Activated CD4-positive, alpha-beta memory T cell treated with anti-CD3 and anti-CD28 coated beads for 36 hours (primary cell): ENCODE measurements at regions not wholly inside any gene's neighbourhood (a gene's known extent, or its start where the extent isn't known, plus 50 kb on each side); places are given as distances from the start of the nearest gene placed in this dataset.

Experiments used
- CTCF ChIA-PET: fragments of 350-600 bp; sonication (Branson Sonifier 250); formaldehyde crosslinking; loops from one replicate; lab custom pipeline; 2021; ENCODE audit warnings: antibody characterized with exemption, inconsistent platforms; lab: Charles Lee
- POLR2A ChIA-PET: fragments of 350-600 bp; sonication (Branson Sonifier 250); formaldehyde crosslinking; loops from one replicate; lab custom pipeline; 2021; ENCODE audit warnings: antibody characterized with exemption; lab: Charles Lee
- DNase-seq: peaks from one replicate; pipeline ENCODE4 v3.0.0-alpha.2; 2020
- H3K27ac Mint-ChIP-seq: one replicate; pipeline ENCODE4 v1.8.0; 2021; ENCODE audit warnings: mixed read lengths
- H3K27me3 Mint-ChIP-seq: one replicate; pipeline ENCODE4 v1.8.0; 2021; ENCODE audit warnings: mixed read lengths
- H3K36me3 Mint-ChIP-seq: one replicate; pipeline ENCODE4 v1.8.0; 2021; ENCODE audit warnings: mixed read lengths
- H3K4me1 Mint-ChIP-seq: one replicate; pipeline ENCODE4 v1.8.0; 2021; ENCODE audit warnings: low read depth, mixed read lengths
- H3K4me3 Mint-ChIP-seq: one replicate; pipeline ENCODE4 v1.8.0; 2021; ENCODE audit warnings: mild to moderate bottlenecking, mixed read lengths
- H3K9me3 Mint-ChIP-seq: one replicate; pipeline ENCODE4 v1.8.0; 2021; ENCODE audit warnings: mixed read lengths
- intact Hi-C: fragments of 100-400 bp; cut with micrococcal nuclease; formaldehyde crosslinking; loops from one replicate; pipeline ENCODE4 v1.15.1; 2023

- ChIA-PET POLR2A (no interaction called here), CTCF (no interaction called here)
- intact Hi-C loops = no loop called here
Measured at GRCh38 chr2:163541943-163542342, 193.9 kb downstream of the FIGN start.

GRCh38 chr2:163541495-163541894 lies 194.3 kb downstream of the FIGN start:
- intact Hi-C loops = no loop called here
- Mint-ChIP-seq H3K4me3 (no peak overlapping the region), H3K27ac (no peak overlapping the region), H3K27me3 (no peaks in the 10 kb centered on the region), H3K4me1 (no peaks in the 10 kb centered on the region), H3K36me3 (no peaks in the 10 kb centered on the region), H3K9me3 (peaks cover 4% of the 10 kb centered on the region)
- DNase-seq = no peak
- ChIA-PET POLR2A (no interaction called here), CTCF (no interaction called here)

More at GRCh38 chr2:163541943-163542342, 193.9 kb downstream of the FIGN start:
- no peak overlapping the region for H3K27ac Mint-ChIP-seq
- H3K9me3 Mint-ChIP-seq = peaks cover 4% of the 10 kb centered on the region
- H3K36me3 Mint-ChIP-seq = no peaks in the 10 kb centered on the region
- no peak overlapping the region for H3K4me3 Mint-ChIP-seq
- DNase-seq = no peak
- no peaks in the 10 kb centered on the region for H3K27me3 Mint-ChIP-seq
- no peaks in the 10 kb centered on the region for H3K4me1 Mint-ChIP-seq

GRCh38 chr2:163528640-163529217 lies 207.1 kb downstream of the FIGN start:
- CTCF ChIA-PET = no interaction called here
- no peak for DNase-seq
- Mint-ChIP-seq H3K27me3 (no peaks in the 10 kb centered on the region), H3K27ac (no peak overlapping the region), H3K4me1 (no peaks in the 10 kb centered on the region), H3K9me3 (peaks cover 9% of the 10 kb centered on the region), H3K36me3 (peaks cover 2% of the 10 kb centered on the region), H3K4me3 (no peak overlapping the region)
- intact Hi-C loops = no loop called here
- POLR2A ChIA-PET = no interaction called here

- H3K27me3 Mint-ChIP-seq = no peaks in the 10 kb centered on the region
- POLR2A ChIA-PET = no interaction called here
- H3K4me3 Mint-ChIP-seq = no peak overlapping the region
- peaks cover 2% of the 10 kb centered on the region for H3K36me3 Mint-ChIP-seq
- DNase-seq = no peak
- intact Hi-C loops = no loop called here
- CTCF ChIA-PET = no interaction called here
- H3K27ac Mint-ChIP-seq = no peak overlapping the region
- H3K4me1 Mint-ChIP-seq = no peaks in the 10 kb centered on the region
- peaks cover 21% of the 10 kb centered on the region for H3K9me3 Mint-ChIP-seq
Measured at GRCh38 chr2:163527381-163527780, 208.4 kb downstream of the FIGN start.

DNA sequence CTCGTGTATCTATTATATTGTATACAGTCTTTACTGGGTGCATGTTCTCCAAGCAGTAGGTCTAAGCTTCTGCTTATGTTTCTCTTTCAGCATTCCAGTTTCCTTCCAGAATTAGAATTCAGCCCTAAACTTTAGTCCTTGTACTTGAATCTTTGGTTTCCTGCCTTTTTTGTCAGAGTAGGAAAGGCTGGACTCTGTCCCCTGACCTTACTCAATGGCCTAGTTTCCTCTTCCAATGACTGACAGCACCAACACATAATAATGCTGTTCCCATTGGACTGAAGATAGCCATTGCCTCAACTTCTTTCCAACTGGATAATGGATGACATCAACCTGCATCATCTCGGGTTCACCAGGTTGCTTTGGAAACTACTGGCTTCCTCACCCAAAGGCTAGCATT lies 217.0 kb downstream of the FIGN start:
- H3K4me1 Mint-ChIP-seq = no peaks in the 10 kb centered on the region
- H3K27me3 Mint-ChIP-seq = no peaks in the 10 kb centered on the region
- H3K36me3 Mint-ChIP-seq = no peaks in the 10 kb centered on the region
- intact Hi-C loops = no loop called here
- no peak for DNase-seq
- no peak overlapping the region for H3K27ac Mint-ChIP-seq
- ChIA-PET CTCF (no interaction called here), POLR2A (interaction anchor here (0.6 kb wide), 1 partner anchor 445 kb away, joined by 4 read pairs; no protein-coding TSS in a partner anchor)
- peaks cover 30% of the 10 kb centered on the region for H3K9me3 Mint-ChIP-seq
- no peak overlapping the region for H3K4me3 Mint-ChIP-seq

DNA sequence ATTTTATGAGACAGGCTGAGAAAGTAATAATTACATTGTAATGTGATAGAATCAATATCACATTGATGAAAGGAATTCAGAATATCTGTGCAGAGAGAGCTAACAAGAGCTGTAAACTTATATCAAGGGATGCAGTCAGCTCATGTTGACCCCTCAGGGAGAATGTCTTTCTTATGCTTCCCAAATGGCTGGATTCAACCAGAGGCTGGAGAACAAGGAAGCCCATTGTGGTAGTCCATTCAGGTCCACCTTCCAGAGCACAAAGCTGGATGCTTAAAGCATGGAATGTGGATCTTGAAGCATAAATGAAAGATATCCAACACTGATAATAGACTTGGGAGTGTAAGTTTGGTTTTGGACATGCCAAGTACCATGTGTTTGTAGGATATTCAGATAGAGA lies 220.0 kb downstream of the FIGN start:
- H3K36me3 Mint-ChIP-seq = no peaks in the 10 kb centered on the region
- H3K4me1 Mint-ChIP-seq = no peaks in the 10 kb centered on the region
- POLR2A ChIA-PET = no interaction called here
- no peak overlapping the region for H3K27ac Mint-ChIP-seq
- peaks cover 20% of the 10 kb centered on the region for H3K9me3 Mint-ChIP-seq
- DNase-seq = no peak
- intact Hi-C loops = no loop called here
- H3K4me3 Mint-ChIP-seq = no peak overlapping the region
- CTCF ChIA-PET = no interaction called here
- no peaks in the 10 kb centered on the region for H3K27me3 Mint-ChIP-seq

DNA sequence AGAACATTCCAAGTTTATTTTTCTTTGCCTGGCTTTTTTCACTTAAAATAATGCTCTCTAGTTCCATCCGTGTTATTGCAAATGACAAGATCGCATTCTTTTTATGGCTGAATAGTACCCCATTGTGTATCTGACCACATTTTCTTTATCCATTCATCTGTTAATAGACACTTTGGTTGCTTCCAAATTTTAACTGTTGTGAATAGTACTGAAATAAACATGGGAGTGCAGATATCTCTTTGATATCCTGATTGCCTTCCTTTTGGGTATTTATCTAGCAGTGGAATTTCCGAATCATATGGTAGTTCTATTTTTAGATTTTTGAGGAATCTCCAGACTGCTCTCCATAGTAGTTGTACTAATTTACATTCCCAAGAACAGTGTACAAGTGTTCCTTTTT lies 230.5 kb downstream of the FIGN start:
- POLR2A ChIA-PET = no interaction called here
- CTCF ChIA-PET = no interaction called here
- no peaks in the 10 kb centered on the region for H3K4me1 Mint-ChIP-seq
- no peaks in the 10 kb centered on the region for H3K36me3 Mint-ChIP-seq
- H3K27ac Mint-ChIP-seq = no peak overlapping the region
- H3K4me3 Mint-ChIP-seq = no peak overlapping the region
- intact Hi-C loops = no loop called here
- no peaks in the 10 kb centered on the region for H3K27me3 Mint-ChIP-seq
- no peak for DNase-seq
- H3K9me3 Mint-ChIP-seq = peaks cover 25% of the 10 kb centered on the region

- Mint-ChIP-seq H3K36me3 (peaks cover 2% of the 10 kb centered on the region), H3K27me3 (no peaks in the 10 kb centered on the region), H3K27ac (no peak overlapping the region), H3K4me3 (no peak overlapping the region), H3K4me1 (no peaks in the 10 kb centered on the region), H3K9me3 (peaks cover 6% of the 10 kb centered on the region)
- no peak for DNase-seq
- ChIA-PET POLR2A (no interaction called here), CTCF (no interaction called here)
- intact Hi-C loops = no loop called here
Measured at GRCh38 chr2:163493359-163494298, 242.2 kb downstream of the FIGN start.

DNA sequence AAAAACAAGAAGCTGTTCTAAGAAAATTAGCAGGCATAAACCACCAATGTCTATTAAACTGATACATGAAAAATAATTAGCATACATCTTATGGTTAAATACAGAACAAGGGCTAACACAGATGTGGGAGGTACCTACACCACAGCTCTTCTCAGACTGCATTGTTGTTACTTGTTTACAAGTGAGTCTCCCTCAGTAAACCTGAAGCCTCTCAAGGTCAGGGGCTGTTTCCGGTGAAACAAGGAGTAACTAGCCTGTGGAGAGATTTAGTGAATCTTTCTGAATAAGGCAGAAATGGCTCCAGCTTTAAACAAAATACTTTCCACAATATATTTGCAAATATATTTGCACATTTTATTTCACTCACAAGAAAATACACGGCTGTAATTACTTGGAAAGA lies 244.0 kb downstream of the FIGN start:
- intact Hi-C loops = no loop called here
- no peak for DNase-seq
- Mint-ChIP-seq H3K4me3 (no peak overlapping the region), H3K9me3 (peaks cover 6% of the 10 kb centered on the region), H3K27ac (no peak overlapping the region), H3K36me3 (no peaks in the 10 kb centered on the region), H3K4me1 (no peaks in the 10 kb centered on the region), H3K27me3 (no peaks in the 10 kb centered on the region)
- CTCF ChIA-PET = no interaction called here
- POLR2A ChIA-PET = no interaction called here

DNA sequence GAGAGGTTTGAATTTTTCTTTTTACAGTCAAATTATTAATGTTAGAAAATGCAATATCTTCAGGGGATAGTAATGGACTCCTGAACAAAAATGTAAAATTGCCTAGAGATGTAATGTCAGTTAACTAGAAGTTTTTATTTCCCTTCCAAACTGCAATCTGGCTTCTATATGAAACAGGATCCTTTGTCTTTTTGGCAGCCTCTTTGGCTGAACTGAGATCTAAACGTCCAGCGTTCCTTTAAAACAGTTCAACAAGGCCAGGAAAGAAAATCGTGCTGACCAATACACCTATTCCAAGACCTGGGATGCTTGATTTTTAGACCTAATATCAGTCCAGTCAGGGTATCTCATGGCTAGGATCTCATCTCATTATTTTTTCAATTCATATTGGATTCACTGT lies 245.5 kb downstream of the FIGN start:
- no peaks in the 10 kb centered on the region for H3K36me3 Mint-ChIP-seq
- intact Hi-C loops = no loop called here
- CTCF ChIA-PET = no interaction called here
- no peaks in the 10 kb centered on the region for H3K4me1 Mint-ChIP-seq
- POLR2A ChIA-PET = no interaction called here
- no peak for DNase-seq
- no peak overlapping the region for H3K4me3 Mint-ChIP-seq
- no peaks in the 10 kb centered on the region for H3K27me3 Mint-ChIP-seq
- peaks cover under 1% of the 10 kb centered on the region for H3K9me3 Mint-ChIP-seq
- no peak overlapping the region for H3K27ac Mint-ChIP-seq

DNA sequence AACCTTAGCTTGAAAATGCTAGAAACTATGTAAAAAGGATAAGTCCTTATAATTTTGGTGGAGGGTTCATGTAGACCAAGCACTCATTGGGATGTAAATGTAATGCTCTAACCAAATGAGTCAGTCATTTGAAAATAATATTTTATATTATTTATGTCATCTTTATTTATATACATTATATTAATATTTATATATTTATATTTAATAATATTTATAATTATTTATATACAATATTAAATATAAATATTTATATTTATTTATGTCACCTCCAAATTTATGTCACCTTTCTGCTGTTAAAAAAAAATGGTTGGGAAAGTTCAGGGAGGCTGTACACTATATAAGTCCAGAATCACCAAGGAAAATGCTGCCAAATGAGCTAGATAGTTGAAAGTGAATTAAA lies 254.3 kb downstream of the FIGN start:
- intact Hi-C loops = no loop called here
- Mint-ChIP-seq H3K9me3 (peaks cover 8% of the 10 kb centered on the region), H3K4me1 (no peaks in the 10 kb centered on the region), H3K4me3 (no peak overlapping the region), H3K36me3 (no peaks in the 10 kb centered on the region), H3K27ac (no peak overlapping the region), H3K27me3 (no peaks in the 10 kb centered on the region)
- DNase-seq = no peak
- POLR2A ChIA-PET = no interaction called here
- CTCF ChIA-PET = no interaction called here

DNA sequence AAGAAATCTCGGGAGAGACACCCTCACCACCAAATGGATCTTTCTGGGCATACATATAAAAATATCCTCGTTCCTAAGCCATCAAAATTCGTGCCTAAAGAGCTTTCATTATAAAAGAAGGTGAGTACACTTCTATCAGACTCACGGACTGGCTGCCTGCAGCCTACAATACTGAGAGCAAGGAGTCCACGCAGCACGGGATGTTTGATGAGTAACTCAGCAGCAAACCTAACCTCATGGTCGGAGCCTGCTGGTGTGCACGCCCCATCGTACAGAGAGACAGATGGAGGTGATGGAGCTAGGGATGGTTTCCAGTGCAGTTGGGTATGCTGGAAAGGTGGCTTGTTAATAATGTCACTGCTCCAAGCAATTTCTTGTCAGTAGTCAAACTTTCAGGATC lies 256.2 kb downstream of the FIGN start:
- Mint-ChIP-seq H3K27me3 (no peaks in the 10 kb centered on the region), H3K4me1 (no peaks in the 10 kb centered on the region), H3K36me3 (no peaks in the 10 kb centered on the region), H3K9me3 (peaks cover 8% of the 10 kb centered on the region), H3K27ac (no peak overlapping the region), H3K4me3 (no peak overlapping the region)
- no peak for DNase-seq
- intact Hi-C loops = no loop called here
- ChIA-PET CTCF (no interaction called here), POLR2A (no interaction called here)

DNA sequence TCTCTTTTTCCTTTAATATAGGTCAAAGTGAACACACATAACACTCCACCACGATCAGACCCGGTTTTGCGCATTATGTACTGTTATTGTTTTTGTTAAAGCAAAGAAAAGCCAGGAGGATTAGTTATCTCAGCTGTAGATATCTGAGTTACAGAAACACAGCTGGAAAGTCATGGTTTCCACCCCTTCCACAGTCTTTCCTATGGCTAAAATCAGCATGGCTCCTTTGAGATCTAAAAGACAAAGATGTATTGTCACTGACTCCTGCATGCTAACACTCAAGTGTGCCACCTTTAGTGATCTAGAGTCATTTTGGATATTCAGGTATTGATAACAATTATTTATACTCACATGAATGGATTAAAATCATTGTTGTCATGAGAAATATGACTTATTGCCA lies 260.0 kb downstream of the FIGN start:
- Mint-ChIP-seq H3K4me3 (no peak overlapping the region), H3K27me3 (no peaks in the 10 kb centered on the region), H3K9me3 (peaks cover 13% of the 10 kb centered on the region), H3K4me1 (no peaks in the 10 kb centered on the region), H3K36me3 (no peaks in the 10 kb centered on the region), H3K27ac (no peak overlapping the region)
- ChIA-PET CTCF (no interaction called here), POLR2A (no interaction called here)
- no peak for DNase-seq
- intact Hi-C loops = no loop called here
